ENCODE measurements at regions not wholly inside any gene's neighbourhood (a gene's known extent, or its start where the extent isn't known, plus 50 kb on each side); places are given as distances from the start of the nearest gene placed in this dataset.

- Histone ChIP-seq H2AFZ (ENCODE audit: low read length) (no peak overlapping the region), H3K4me3 (replicated peaks in 1 of 3; ENCODE audit: insufficient read depth in 1 of 3, low read depth in 2 of 3, low read length in 3 of 3) (no peak overlapping the region), H4K20me1 (ENCODE audit: insufficient read depth, low read length) (no peaks in the 10 kb centered on the region), H3K9me3 (ENCODE audit: low read length) (no peaks in the 10 kb centered on the region; the same call in 1 of the 2 replicates), H3K4me2 (ENCODE audit: low read depth, low read length) (no peak overlapping the region), H3K4me1 (ENCODE audit: insufficient read depth, low read length) (no peaks in the 10 kb centered on the region), H3K27ac (ENCODE audit: extremely low read length, insufficient read depth, low read length) (no peak overlapping the region), H3K79me2 (ENCODE audit: insufficient read depth, low read length) (no peaks in the 10 kb centered on the region), H3K36me3 (replicated peaks in 1 of 2; ENCODE audit: control insufficient read depth in 1 of 2, insufficient read depth in 2 of 2, low read length in 2 of 2) (no peaks in the 10 kb centered on the region), H3K27me3 (ENCODE audit: control insufficient read depth in 1 of 2, insufficient read depth in 2 of 2, low read length in 2 of 2) (no peaks in the 10 kb centered on the region), H3K9ac (ENCODE audit: insufficient read depth, low read depth, low read length) (no peak overlapping the region)
- ATAC-seq (no peak), DNase-seq (ENCODE audit: low spot score) (no peak), FAIRE-seq (no peak)
- 7% methylated on average over 4 of the region's 4 CpGs for WGBS (ENCODE audit: low lambda C conversion rate)
- TF ChIP-seq MYNN (CRISPR knock-in tag; IDR thresholded peaks at IDR 0.05; ENCODE audit: low read depth), result no peak
- TF ChIP-seq SALL2 (CRISPR knock-in tag; IDR thresholded peaks at IDR 0.05), result no peak
- TF ChIP-seq HOXA9 (CRISPR knock-in tag; IDR thresholded peaks at IDR 0.05; ENCODE audit: borderline replicate concordance), result no peak
- no peak for TF ChIP-seq TAF15 (IDR thresholded peaks at IDR 0.05; ENCODE audit: low read depth, low read length, poor library complexity, severe bottlenecking)
- no peak for TF ChIP-seq SIN3B (IDR thresholded peaks at IDR 0.05; ENCODE audit: low read length)
- no peak for TF ChIP-seq MLXIP (CRISPR knock-in tag; IDR thresholded peaks at IDR 0.05; ENCODE audit: borderline replicate concordance)
- no peak for TF ChIP-seq ZNF142 (CRISPR knock-in tag; IDR thresholded peaks at IDR 0.05)
- TF ChIP-seq ZMYM3 (CRISPR knock-in tag; IDR thresholded peaks at IDR 0.05), result no peak
- no peak for TF ChIP-seq LCORL (IDR thresholded peaks at IDR 0.05)
- no peak for TF ChIP-seq LCORL (CRISPR knock-in tag; IDR thresholded peaks at IDR 0.05)
- no peak for TF ChIP-seq ZNF790 (CRISPR knock-in tag; IDR thresholded peaks at IDR 0.05; ENCODE audit: borderline replicate concordance)
- in situ Hi-C loops (cut with HindIII; ENCODE audit: extremely low pct_ligation_motif_present, low pct_unique_long_range_greater_than_20kb) (no loop called here), intact Hi-C loops (cut with micrococcal nuclease; ENCODE audit: unreplicated experiment) (no loop called here)
- BruUV-seq (replicated peaks), result no TSS peak
- CTCF ChIA-PET (ENCODE audit: low intra/inter-chr PET ratio, low total read pairs), result no interaction called here
- POLR2A ChIA-PET, result no interaction called here
Measured at GRCh38 chr2:4256351-4256750, 553.0 kb downstream of the DCDC2C start.
